ENCODE measurements at regions not wholly inside any gene's neighbourhood (a gene's known extent, or its start where the extent isn't known, plus 50 kb on each side); places are given as distances from the start of the nearest gene placed in this dataset.

- DNase-seq: no peak
These were observed 88.0 kb upstream of the MBIP start for GRCh38 chr14:36408388-36408787.

- no peak for DNase-seq
These were observed 85.3 kb upstream of the MBIP start for GRCh38 chr14:36405589-36406274.

GRCh38 chr14:36402867-36403266 is 82.4 kb upstream of the MBIP start:
- no peak for DNase-seq

- no peak for DNase-seq
These were observed 78.2 kb upstream of the MBIP start for GRCh38 chr14:36398463-36399291.

GRCh38 chr14:36397357-36397756 is 76.9 kb upstream of the MBIP start:
- no peak for DNase-seq

GRCh38 chr14:36396798-36397197 is 76.4 kb upstream of the MBIP start:
- DNase-seq: no peak

GRCh38 chr14:36394593-36394992 is 74.2 kb upstream of the MBIP start:
- DNase-seq: no peak

- DNase-seq: no peak
These were observed 70.3 kb upstream of the MBIP start for GRCh38 chr14:36390718-36391117.

GRCh38 chr14:36383767-36384431 is 63.5 kb upstream of the MBIP start:
- DNase-seq: no peak

- DNase-seq: peak; percentile 86
These were observed 53.7 kb upstream of the MBIP start for GRCh38 chr14:36373982-36374673.

Measured in activated CD8-positive, alpha-beta memory T cell treated with anti-CD3 and anti-CD28 coated beads for 24 hours (primary cell).